Omental fat pad (tissue), 3 donors: ENCODE measurements at regions not wholly inside any gene's neighbourhood (a gene's known extent, or its start where the extent isn't known, plus 50 kb on each side); places are given as distances from the start of the nearest gene placed in this dataset.
"Not testable (repeated sequence)": the region's sequence is repeated elsewhere in the genome, so short reads cannot be mapped to it uniquely, and the experiment has no call there.

ENCODE experiments used
- ATAC-seq: fragments of 150-250 bp; one replicate; pipeline ENCODE4 v1.9.1; 2016; ENCODE audit warnings: mild to moderate bottlenecking, moderate library complexity; ENCODE audit not compliant: low FRiP score
- DNase-seq: peaks from one replicate; pipeline ENCODE4 v3.0.0-alpha.2; 2019; ENCODE audit warnings: low spot score
- CTCF ChIP-seq, 3 donors: fragments of 450-650 bp; IDR thresholded peaks; one replicate each; pipeline ENCODE4 v1.5.1; 2016 to 2017; ENCODE audit warnings: antibody characterized with exemption in 3 of 3, mild to moderate bottlenecking in 3 of 3, moderate library complexity in 2 of 3

- no peak for DNase-seq
- ATAC-seq: no peak
- no peak for TF ChIP-seq CTCF (IDR thresholded peaks at IDR 0.05)
These were observed 412.6 kb upstream of the ADAMTSL1 start for GRCh38 chr9:18061332-18061731.

GRCh38 chr9:18061856-18062255 is 412.1 kb upstream of the ADAMTSL1 start:
- no peak for TF ChIP-seq CTCF (IDR thresholded peaks at IDR 0.05)
- ATAC-seq (no peak), DNase-seq (no peak)

- ATAC-seq (no peak), DNase-seq (no peak)
- no peak for TF ChIP-seq CTCF (IDR thresholded peaks at IDR 0.05)
These were observed 410.0 kb upstream of the ADAMTSL1 start for GRCh38 chr9:18063856-18064390.

GRCh38 chr9:18066608-18067007 is 407.3 kb upstream of the ADAMTSL1 start:
- ATAC-seq, DNase-seq: not testable (repeated sequence)

GRCh38 chr9:18067548-18068120 is 406.3 kb upstream of the ADAMTSL1 start:
- DNase-seq (no peak), ATAC-seq (no peak)
- TF ChIP-seq CTCF (IDR thresholded peaks at IDR 0.05): no peak

GRCh38 chr9:18068900-18069299 is 405.1 kb upstream of the ADAMTSL1 start:
- TF ChIP-seq CTCF (IDR thresholded peaks at IDR 0.05): no peak
- DNase-seq: no peak
- no peak for ATAC-seq

- DNase-seq: no peak
- no peak for ATAC-seq
- no peak for TF ChIP-seq CTCF (IDR thresholded peaks at IDR 0.05)
These were observed 402.3 kb upstream of the ADAMTSL1 start for GRCh38 chr9:18071651-18072060.
